ENCODE measurements at regions not wholly inside any gene's neighbourhood (a gene's known extent, or its start where the extent isn't known, plus 50 kb on each side); places are given as distances from the start of the nearest gene placed in this dataset.

GRCh38 chr16:54398986-54399385 lies 112.4 kb upstream of the IRX3 start:
- H3K36me3 ChIP-seq: no peaks in the 10 kb centered on the region
- 94 to 96% methylated on average over 3 of the region's 3 CpGs for WGBS, 2 donors
- FAIRE-seq (no peak), ATAC-seq (no peak), DNase-seq (no peak)
- intact Hi-C loops (cut with DNase I): no loop called here
- H3K27ac ChIP-seq: no peak overlapping the region
- TF ChIP-seq, protein P1, sequence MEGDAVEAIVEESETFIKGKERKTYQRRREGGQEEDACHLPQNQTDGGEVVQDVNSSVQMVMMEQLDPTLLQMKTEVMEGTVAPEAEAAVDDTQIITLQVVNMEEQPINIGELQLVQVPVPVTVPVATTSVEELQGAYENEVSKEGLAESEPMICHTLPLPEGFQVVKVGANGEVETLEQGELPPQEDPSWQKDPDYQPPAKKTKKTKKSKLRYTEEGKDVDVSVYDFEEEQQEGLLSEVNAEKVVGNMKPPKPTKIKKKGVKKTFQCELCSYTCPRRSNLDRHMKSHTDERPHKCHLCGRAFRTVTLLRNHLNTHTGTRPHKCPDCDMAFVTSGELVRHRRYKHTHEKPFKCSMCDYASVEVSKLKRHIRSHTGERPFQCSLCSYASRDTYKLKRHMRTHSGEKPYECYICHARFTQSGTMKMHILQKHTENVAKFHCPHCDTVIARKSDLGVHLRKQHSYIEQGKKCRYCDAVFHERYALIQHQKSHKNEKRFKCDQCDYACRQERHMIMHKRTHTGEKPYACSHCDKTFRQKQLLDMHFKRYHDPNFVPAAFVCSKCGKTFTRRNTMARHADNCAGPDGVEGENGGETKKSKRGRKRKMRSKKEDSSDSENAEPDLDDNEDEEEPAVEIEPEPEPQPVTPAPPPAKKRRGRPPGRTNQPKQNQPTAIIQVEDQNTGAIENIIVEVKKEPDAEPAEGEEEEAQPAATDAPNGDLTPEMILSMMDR (IDR thresholded peaks at IDR 0.05): no peak
- no peaks in the 10 kb centered on the region for H3K4me1 ChIP-seq
- no peaks in the 10 kb centered on the region for H3K9me3 ChIP-seq
- no peaks in the 10 kb centered on the region for H3K27me3 ChIP-seq
- no peak overlapping the region for H3K4me3 ChIP-seq

- 57 to 65% methylated on average over 3 of the region's 3 CpGs for WGBS, 2 donors
- DNase-seq (no peak), FAIRE-seq (no peak), ATAC-seq (no peak)
- intact Hi-C loops (cut with DNase I): no loop called here
- H3K27me3 ChIP-seq: no peaks in the 10 kb centered on the region
- H3K4me1 ChIP-seq: no peaks in the 10 kb centered on the region
- H3K27ac ChIP-seq: no peak overlapping the region
- H3K4me3 ChIP-seq: no peak overlapping the region
- no peaks in the 10 kb centered on the region for H3K36me3 ChIP-seq
- TF ChIP-seq, protein P1 (IDR thresholded peaks at IDR 0.05): no peak
- H3K9me3 ChIP-seq: no peaks in the 10 kb centered on the region
Measured at GRCh38 chr16:54397838-54398237, 111.3 kb upstream of the IRX3 start.

DNA sequence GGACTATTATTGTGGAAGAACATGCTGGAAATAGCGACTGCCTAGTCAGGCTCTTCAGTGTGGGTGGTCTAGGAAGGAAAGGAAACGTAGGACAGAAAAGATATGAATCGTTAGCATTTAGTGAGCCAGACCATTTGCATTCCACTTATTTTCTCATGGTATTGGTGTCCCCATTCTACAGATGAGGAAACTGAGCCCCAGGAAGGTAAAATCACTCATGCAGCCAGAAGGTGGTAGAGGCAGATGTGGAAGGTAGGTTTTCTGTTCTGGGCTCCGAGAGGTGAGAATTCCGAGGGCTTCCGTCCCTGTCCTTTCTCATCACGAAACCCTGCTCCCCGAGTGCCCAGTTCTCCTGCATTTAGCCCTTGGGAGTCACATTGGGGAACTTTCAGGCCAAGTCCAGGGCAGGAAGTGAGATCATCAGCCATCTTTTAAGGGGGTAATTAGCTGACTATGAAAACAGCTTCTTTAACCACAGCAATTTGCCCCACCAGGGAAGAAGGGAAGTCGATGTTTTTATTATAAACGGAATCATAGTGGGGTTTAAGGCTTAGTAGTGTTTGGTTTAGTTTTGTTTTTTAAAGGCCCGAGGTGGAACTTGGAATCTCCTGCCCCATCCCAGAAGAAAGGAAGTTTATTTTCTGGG lies 110.7 kb upstream of the IRX3 start:
- 79% methylated on average over 11 of the region's 11 CpGs for WGBS, 2 donors
- no peaks in the 10 kb centered on the region for H3K36me3 ChIP-seq
- DNase-seq (no peak), FAIRE-seq (no peak), ATAC-seq (no peak)
- H3K4me1 ChIP-seq: no peaks in the 10 kb centered on the region
- H3K27ac ChIP-seq: no peak overlapping the region
- intact Hi-C loops (cut with DNase I): no loop called here
- no peak overlapping the region for H3K4me3 ChIP-seq
- TF ChIP-seq, protein P1 (IDR thresholded peaks at IDR 0.05): no peak
- H3K27me3 ChIP-seq: no peaks in the 10 kb centered on the region
- no peaks in the 10 kb centered on the region for H3K9me3 ChIP-seq

GRCh38 chr16:54389836-54390494 lies 103.4 kb upstream of the IRX3 start:
- FAIRE-seq (no peak), DNase-seq (no peak), ATAC-seq (no peak)
- WGBS, 2 donors: 42 to 43% methylated on average over 8 of the region's 8 CpGs
- intact Hi-C loops (cut with DNase I): no loop called here
- no peaks in the 10 kb centered on the region for H3K9me3 ChIP-seq
- no peak overlapping the region for H3K27ac ChIP-seq
- H3K36me3 ChIP-seq: no peaks in the 10 kb centered on the region
- H3K4me1 ChIP-seq: no peaks in the 10 kb centered on the region
- no peak overlapping the region for H3K4me3 ChIP-seq
- H3K27me3 ChIP-seq: no peaks in the 10 kb centered on the region
- TF ChIP-seq, protein P1 (IDR thresholded peaks at IDR 0.05): no peak

DNA sequence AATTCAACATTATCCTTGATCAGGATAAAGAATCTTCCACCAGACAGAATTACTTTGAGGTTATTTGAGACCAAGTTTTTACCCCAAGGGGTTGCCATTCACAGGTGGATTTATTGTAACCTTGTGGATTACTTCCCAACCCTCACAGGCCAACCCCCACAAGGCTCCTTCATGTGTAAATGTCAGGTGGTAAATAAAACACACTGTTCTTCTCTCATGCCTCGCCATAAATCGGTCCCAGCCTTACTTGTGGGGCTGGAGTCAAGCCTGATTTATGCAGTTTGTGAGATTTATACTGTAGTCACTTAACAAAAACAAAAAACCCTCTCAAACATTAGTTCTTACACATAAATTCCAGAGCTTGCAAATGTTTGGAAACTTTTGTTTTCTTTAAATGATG lies 98.6 kb upstream of the IRX3 start:
- WGBS, 2 donors: 53 to 65% methylated on average over 2 of the region's 2 CpGs
- intact Hi-C loops (cut with DNase I): no loop called here
- no peak for ATAC-seq

More for the DNA sequence above, 98.6 kb upstream of the IRX3 start:
- H3K9me3 ChIP-seq: no peaks in the 10 kb centered on the region
- H3K4me1 ChIP-seq: no peaks in the 10 kb centered on the region
- no peaks in the 10 kb centered on the region for H3K27me3 ChIP-seq
- TF ChIP-seq, protein P1 (IDR thresholded peaks at IDR 0.05): no peak
- H3K27ac ChIP-seq: no peak overlapping the region
- no peak for FAIRE-seq
- no peaks in the 10 kb centered on the region for H3K36me3 ChIP-seq
- no peak for DNase-seq
- no peak overlapping the region for H3K4me3 ChIP-seq
